HG02759 (cell line): ENCODE measurements at regions not wholly inside any gene's neighbourhood (a gene's known extent, or its start where the extent isn't known, plus 50 kb on each side); places are given as distances from the start of the nearest gene placed in this dataset.
"Not testable (repeated sequence)": the region's sequence is repeated elsewhere in the genome, so short reads cannot be mapped to it uniquely, and the experiment has no call there.

Experiments used
- ATAC-seq: cut with Tn5 transposase; IDR thresholded peaks from one replicate; pipeline ENCODE4 v1.9.1; 2021; ENCODE audit warnings: mild to moderate bottlenecking, moderate library complexity; ENCODE audit not compliant: unreplicated experiment

- no peak for ATAC-seq
Observed at GRCh38 chr5:2165203-2165602, 282.5 kb upstream of the IRX4 start.

- ATAC-seq = no peak
Observed at GRCh38 chr5:2164586-2164985, 281.9 kb upstream of the IRX4 start.

GRCh38 chr5:2163940-2164490 lies 281.3 kb upstream of the IRX4 start:
- ATAC-seq = no peak

GRCh38 chr5:2163060-2163856 lies 280.5 kb upstream of the IRX4 start:
- no peak for ATAC-seq

- ATAC-seq = no peak
Observed at GRCh38 chr5:2160811-2161210, 278.1 kb upstream of the IRX4 start.

- ATAC-seq = no peak
Observed at GRCh38 chr5:2158767-2159166, 276.0 kb upstream of the IRX4 start.

GRCh38 chr5:2158109-2158508 lies 275.4 kb upstream of the IRX4 start:
- no peak for ATAC-seq

GRCh38 chr5:2157372-2157771 lies 274.6 kb upstream of the IRX4 start:
- ATAC-seq = no peak

GRCh38 chr5:2156358-2157059 lies 273.8 kb upstream of the IRX4 start:
- no peak for ATAC-seq

GRCh38 chr5:2155556-2155955 lies 272.8 kb upstream of the IRX4 start:
- ATAC-seq = no peak

- no peak for ATAC-seq
Observed at GRCh38 chr5:2153802-2154201, 271.1 kb upstream of the IRX4 start.

- ATAC-seq = no peak
Observed at GRCh38 chr5:2153350-2153749, 270.6 kb upstream of the IRX4 start.

- not testable (repeated sequence) for ATAC-seq
Observed at GRCh38 chr5:2151301-2151888, 268.7 kb upstream of the IRX4 start.

- peak; percentile 91 for ATAC-seq
Observed at GRCh38 chr5:2149195-2149539, 266.4 kb upstream of the IRX4 start.

- peak; percentile 29 for ATAC-seq
Observed at GRCh38 chr5:2148312-2149194, 265.8 kb upstream of the IRX4 start.

- no peak for ATAC-seq
Observed at GRCh38 chr5:2147504-2148311, 265.0 kb upstream of the IRX4 start.

- no peak for ATAC-seq
Observed at GRCh38 chr5:2143646-2144353, 261.1 kb upstream of the IRX4 start.

- ATAC-seq = no peak
Observed at GRCh38 chr5:2143088-2143487, 260.4 kb upstream of the IRX4 start.

- no peak for ATAC-seq
Observed at GRCh38 chr5:2142456-2142954, 259.8 kb upstream of the IRX4 start.
